Transverse colon (tissue), 4 donors: ENCODE measurements at regions not wholly inside any gene's neighbourhood (a gene's known extent, or its start where the extent isn't known, plus 50 kb on each side); places are given as distances from the start of the nearest gene placed in this dataset.

ENCODE experiments used
- CTCF ChIP-seq, 5 experiments: fragments of 200-600 bp in 3 of 5; fragments of 450-650 bp in 2 of 5; sonication (generic) in 3 of 5; IDR thresholded peaks; 1 replicate in 2 of 5; 2 replicates in 3 of 5; pipeline ENCODE4 v1.5.1; 2016 to 2017; ENCODE audit warnings: antibody characterized with exemption in 5 of 5, inconsistent platforms in 3 of 5, mild to moderate bottlenecking in 2 of 5, moderate library complexity in 1 of 5
- EP300 ChIP-seq: sonication (generic); formaldehyde crosslinking; IDR thresholded peaks from one replicate; pipeline ENCODE4 v1.6.1; 2017; ENCODE audit warnings: antibody characterized with exemption, low read depth
- POLR2A ChIP-seq: fragments of 450-650 bp; IDR thresholded peaks from one replicate; pipeline ENCODE4 v1.6.1; 2016; ENCODE audit warnings: antibody characterized with exemption, mild to moderate bottlenecking, moderate library complexity
- POLR2AphosphoS5 ChIP-seq, 3 donors: sonication (generic); formaldehyde crosslinking; IDR thresholded peaks; one replicate each; pipeline ENCODE4 v1.6.1; 2016; ENCODE audit warnings: antibody characterized with exemption in 3 of 3

GRCh38 chr16:8109510-8110369 is 480.6 kb downstream of the TMEM114 start:
- TF ChIP-seq CTCF (IDR thresholded peaks at IDR 0.05) (no peak), POLR2AphosphoS5 (IDR thresholded peaks at IDR 0.05) (no peak), EP300 (no peak), POLR2A (no peak)
